KOPT-K1 (cell line): ENCODE measurements at regions not wholly inside any gene's neighbourhood (a gene's known extent, or its start where the extent isn't known, plus 50 kb on each side); places are given as distances from the start of the nearest gene placed in this dataset.

Experiments used
- H3K27ac ChIP-seq: fragments of 200-600 bp; sonication (generic); 2 replicates; pipeline ENCODE4 v1.5.1; 2016; ENCODE audit warnings: antibody characterized with exemption, mild to moderate bottlenecking, low read depth, low read length; ENCODE audit not compliant: poor library complexity, severe bottlenecking
- H3K36me3 ChIP-seq: fragments of 200-600 bp; sonication (generic); 2 replicates; pipeline ENCODE4 v1.5.1; 2017; ENCODE audit warnings: antibody characterized with exemption, mild to moderate bottlenecking, low read length, moderate library complexity; ENCODE audit not compliant: insufficient read depth
- H3K9me3 ChIP-seq: fragments of 200-600 bp; sonication (generic); 2 replicates; pipeline ENCODE4 v1.5.1; 2017; ENCODE audit warnings: antibody characterized with exemption, low read length, mild to moderate bottlenecking; ENCODE audit not compliant: insufficient read depth, poor library complexity, severe bottlenecking

- H3K9me3 ChIP-seq, result no peaks in the 10 kb centered on the region
- no peak overlapping the region for H3K27ac ChIP-seq
- no peaks in the 10 kb centered on the region for H3K36me3 ChIP-seq
Measured at GRCh38 chr10:78859769-78860168, 209.0 kb upstream of the ZMIZ1 start.

GRCh38 chr10:78860260-78860914, 208.4 kb upstream of the ZMIZ1 start:
- Histone ChIP-seq H3K36me3 (no peaks in the 10 kb centered on the region), H3K27ac (no peak overlapping the region), H3K9me3 (no peaks in the 10 kb centered on the region)

- Histone ChIP-seq H3K36me3 (no peaks in the 10 kb centered on the region), H3K27ac (no peak overlapping the region), H3K9me3 (no peaks in the 10 kb centered on the region)
Measured at GRCh38 chr10:78861529-78862327, 207.0 kb upstream of the ZMIZ1 start.

DNA sequence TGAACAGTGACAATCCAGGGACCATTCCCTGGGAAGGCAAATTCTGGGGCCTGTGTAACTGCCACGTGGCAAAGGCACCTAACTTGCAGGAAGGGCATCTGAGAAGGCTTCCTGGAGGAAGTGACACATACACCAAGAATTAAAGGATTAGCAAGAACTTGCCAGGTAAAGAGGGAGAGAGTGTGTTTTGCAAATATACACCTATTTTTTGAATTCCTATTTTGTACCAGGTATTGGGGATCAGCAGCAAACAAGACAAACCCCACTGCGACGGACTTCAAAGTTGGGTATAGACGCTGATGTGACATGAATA, 206.5 kb upstream of the ZMIZ1 start:
- Histone ChIP-seq H3K36me3 (no peaks in the 10 kb centered on the region), H3K9me3 (no peaks in the 10 kb centered on the region), H3K27ac (no peak overlapping the region)

- no peaks in the 10 kb centered on the region for H3K36me3 ChIP-seq
- no peak overlapping the region for H3K27ac ChIP-seq
Measured at GRCh38 chr10:78863140-78863905, 205.4 kb upstream of the ZMIZ1 start.

GRCh38 chr10:78863906-78864239, 204.9 kb upstream of the ZMIZ1 start:
- no peaks in the 10 kb centered on the region for H3K36me3 ChIP-seq

More at GRCh38 chr10:78863140-78863905, 205.4 kb upstream of the ZMIZ1 start:
- no peaks in the 10 kb centered on the region for H3K9me3 ChIP-seq

DNA sequence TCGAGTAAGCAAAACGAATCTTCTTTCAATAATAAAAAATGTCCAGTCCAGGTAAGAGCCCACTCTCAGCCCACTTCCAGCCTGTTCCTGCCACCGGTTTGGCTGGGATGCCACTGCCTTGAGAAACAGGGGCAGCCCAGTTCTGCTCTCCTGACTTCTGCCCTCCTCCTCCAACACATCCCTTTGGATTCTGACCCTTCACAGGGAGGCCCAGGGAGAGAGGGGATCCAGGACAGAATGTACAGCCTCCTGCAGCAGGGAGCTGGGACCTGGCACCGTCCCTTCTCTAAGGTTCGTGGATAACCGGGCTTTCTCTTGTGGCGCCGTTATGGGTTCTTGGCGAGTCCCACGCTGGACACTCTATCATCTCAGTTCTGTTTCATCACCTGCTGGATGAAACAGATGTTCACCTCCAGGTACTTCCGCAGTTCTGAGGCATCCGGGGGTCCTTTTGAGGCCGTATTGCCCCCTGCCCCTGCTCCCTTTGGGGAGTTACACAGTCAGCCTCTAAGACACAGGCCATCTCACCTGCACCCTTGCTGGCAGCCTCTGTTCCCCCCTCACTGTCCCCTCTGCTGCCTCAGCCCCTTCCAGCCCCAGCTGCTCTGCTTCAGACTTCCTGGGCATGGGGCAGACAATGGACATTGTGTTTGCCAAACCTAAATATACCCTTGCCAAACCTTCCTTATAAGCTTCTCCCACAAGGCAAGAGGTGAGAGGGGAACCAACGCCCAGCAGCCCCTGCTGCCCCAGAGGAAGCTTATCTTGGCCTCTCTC, 203.8 kb upstream of the ZMIZ1 start:
- Histone ChIP-seq H3K36me3 (no peaks in the 10 kb centered on the region), H3K9me3 (no peaks in the 10 kb centered on the region), H3K27ac (no peak overlapping the region)

More at GRCh38 chr10:78863906-78864239, 204.9 kb upstream of the ZMIZ1 start:
- Histone ChIP-seq H3K27ac (no peak overlapping the region), H3K9me3 (no peaks in the 10 kb centered on the region)

GRCh38 chr10:78865538-78865875, 203.3 kb upstream of the ZMIZ1 start:
- Histone ChIP-seq H3K36me3 (no peaks in the 10 kb centered on the region), H3K9me3 (no peaks in the 10 kb centered on the region), H3K27ac (no peak overlapping the region)

GRCh38 chr10:78865931-78866717, 202.6 kb upstream of the ZMIZ1 start:
- H3K36me3 ChIP-seq, result no peaks in the 10 kb centered on the region
- H3K27ac ChIP-seq, result no peak overlapping the region
- no peaks in the 10 kb centered on the region for H3K9me3 ChIP-seq

DNA sequence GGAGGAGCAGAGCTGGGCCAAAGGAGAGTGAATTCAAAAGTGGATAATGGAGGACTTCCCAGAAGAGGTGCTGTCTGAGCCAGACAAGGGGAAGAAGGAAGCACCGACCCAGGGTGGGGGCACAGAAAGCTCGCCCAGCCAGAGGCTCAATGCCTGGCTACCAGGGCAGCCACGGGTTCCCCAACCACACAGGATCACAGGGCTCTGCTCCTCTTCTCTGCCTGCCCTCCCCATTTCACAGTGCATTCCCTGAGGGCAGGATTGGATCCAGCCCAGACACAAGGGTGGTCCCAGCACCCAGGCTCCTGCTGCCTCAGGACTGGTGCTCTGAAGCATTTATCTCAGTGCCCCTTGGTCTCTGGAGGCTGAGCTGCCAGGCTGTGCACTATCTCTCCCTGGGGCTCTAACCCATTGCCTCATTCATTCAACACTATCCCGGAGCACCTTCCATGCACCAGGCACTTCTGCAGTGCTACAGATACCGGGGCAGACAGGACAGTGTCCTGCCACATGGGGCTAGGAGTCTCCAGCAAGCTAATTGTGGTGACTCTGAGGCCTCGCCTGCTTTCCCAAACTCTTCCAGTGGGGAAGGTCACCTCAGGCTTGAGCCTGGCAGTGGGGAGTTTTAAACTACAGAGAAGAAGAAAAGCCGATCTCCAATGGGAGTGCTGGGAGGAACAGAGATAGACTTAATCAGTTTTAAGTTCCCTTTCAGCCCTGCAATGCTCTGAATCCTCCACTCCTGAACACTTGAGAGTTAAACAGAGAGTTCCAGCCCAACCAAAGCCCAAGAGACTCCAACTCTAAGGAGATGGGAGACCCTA, 201.8 kb upstream of the ZMIZ1 start:
- Histone ChIP-seq H3K36me3 (no peaks in the 10 kb centered on the region), H3K27ac (no peak overlapping the region), H3K9me3 (no peaks in the 10 kb centered on the region)

DNA sequence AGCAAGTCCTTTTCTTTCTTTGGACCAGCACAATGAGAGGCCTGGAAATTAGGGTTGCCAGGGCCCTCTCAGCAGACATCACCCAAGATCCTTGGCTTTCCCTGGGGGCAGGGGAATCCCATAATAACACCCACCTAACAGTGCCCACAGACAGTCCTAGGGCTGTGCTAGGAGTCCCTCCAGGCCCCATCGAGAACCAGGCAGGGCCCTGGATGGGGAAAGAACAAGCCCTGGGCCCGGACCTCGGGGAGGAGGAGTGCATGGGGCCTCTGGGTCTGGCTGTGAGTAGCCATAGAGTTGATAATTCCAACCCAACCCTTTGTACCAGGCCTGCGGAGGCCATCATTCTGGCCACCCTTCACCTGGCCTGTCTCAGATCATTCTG, 201.2 kb upstream of the ZMIZ1 start:
- no peak overlapping the region for H3K27ac ChIP-seq
- no peaks in the 10 kb centered on the region for H3K9me3 ChIP-seq
- no peaks in the 10 kb centered on the region for H3K36me3 ChIP-seq

DNA sequence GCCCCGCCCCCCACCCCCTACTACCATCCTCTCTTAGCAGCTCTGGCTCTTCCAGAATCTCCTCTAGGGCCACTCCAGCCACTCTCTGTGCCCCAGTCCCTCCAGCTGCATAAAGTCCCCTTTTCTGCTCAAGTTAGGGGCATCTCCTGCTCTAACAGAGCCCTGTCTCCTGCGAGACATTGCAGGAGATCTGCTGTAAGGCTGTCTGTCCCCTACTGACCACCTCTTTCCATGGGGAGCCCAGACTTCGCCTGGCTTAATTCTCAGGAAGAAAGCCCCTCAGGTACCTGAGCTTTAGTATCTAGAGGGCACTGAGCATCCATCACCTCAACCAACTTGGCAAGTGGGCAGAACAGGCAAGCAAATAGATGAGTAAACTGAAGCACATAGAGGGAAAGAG, 200.7 kb upstream of the ZMIZ1 start:
- Histone ChIP-seq H3K27ac (no peak overlapping the region), H3K9me3 (no peaks in the 10 kb centered on the region), H3K36me3 (no peaks in the 10 kb centered on the region)

GRCh38 chr10:78868456-78868855, 200.3 kb upstream of the ZMIZ1 start:
- Histone ChIP-seq H3K36me3 (no peaks in the 10 kb centered on the region), H3K9me3 (no peaks in the 10 kb centered on the region), H3K27ac (no peak overlapping the region)

DNA sequence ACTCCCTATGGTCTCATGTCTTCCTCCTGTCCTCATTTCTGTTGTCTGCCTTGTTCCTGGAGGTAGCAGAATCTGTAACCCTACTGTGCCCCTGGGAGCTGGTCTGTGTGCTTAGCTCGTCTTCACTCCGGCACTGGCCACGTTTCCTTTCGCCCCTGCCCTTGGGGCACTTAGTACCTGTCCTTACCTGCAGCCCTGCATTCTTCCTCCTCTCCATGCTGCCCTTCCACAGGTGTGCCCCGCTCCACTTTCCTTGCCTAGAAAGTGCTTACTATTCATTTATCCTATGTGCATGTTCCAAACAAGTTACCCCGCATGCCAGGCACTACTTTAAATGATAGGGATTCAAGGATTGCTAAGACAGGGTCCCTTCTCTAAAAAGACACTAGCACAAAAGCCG, 199.9 kb upstream of the ZMIZ1 start:
- Histone ChIP-seq H3K36me3 (no peaks in the 10 kb centered on the region), H3K9me3 (no peaks in the 10 kb centered on the region)

More for the DNA sequence above, 199.9 kb upstream of the ZMIZ1 start:
- no peak overlapping the region for H3K27ac ChIP-seq
